B cell (primary cell): ENCODE measurements at regions not wholly inside any gene's neighbourhood (a gene's known extent, or its start where the extent isn't known, plus 50 kb on each side); places are given as distances from the start of the nearest gene placed in this dataset.

Source experiments
- ATAC-seq: fragments of 200-7000 bp; cut with Tn5 transposase; one replicate; pipeline ENCODE4 v1.10.0; 2021; ENCODE audit warnings: low read depth, mild to moderate bottlenecking, moderate number of reproducible peaks, moderate library complexity
- CTCF ChIA-PET: fragments of 350-600 bp; sonication (Branson Sonifier 250); formaldehyde crosslinking; loops from one replicate; lab custom pipeline; 2021; ENCODE audit warnings: antibody characterized with exemption, inconsistent platforms; lab: Charles Lee
- POLR2A ChIA-PET: fragments of 350-600 bp; sonication (Branson Sonifier 250); formaldehyde crosslinking; loops from one replicate; lab custom pipeline; 2021; ENCODE audit warnings: antibody characterized with exemption; lab: Charles Lee
- DNase-seq: peaks from one replicate; pipeline ENCODE4 v3.0.0; 2013
- H2AFZ ChIP-seq: 2 replicates; pipeline ENCODE4 v1.6.1; 2012; ENCODE audit warnings: mild to moderate bottlenecking, low read depth, low read length; ENCODE audit not compliant: insufficient read depth, poor library complexity, severe bottlenecking
- H3K27ac ChIP-seq, 2 donors: 1 replicate in 1 of 2; 2 replicates in 1 of 2; pipeline ENCODE4 v1.5.1; 2012 to 2013; ENCODE audit warnings: low read length in 2 of 2, mild to moderate bottlenecking in 2 of 2, moderate library complexity in 1 of 2
- H3K27me3 ChIP-seq, 4 experiments: fragments of 200-600 bp in 1 of 4; sonication (generic) in 1 of 4; replicated peaks in 1 of 4; 1 replicate in 2 of 4; 2 replicates in 2 of 4; pipeline versions ENCODE4 v1.6.1 to v1.7.0; 2013 to 2016; ENCODE audit warnings: low read length in 3 of 4, mild to moderate bottlenecking in 2 of 4, mixed read lengths in 1 of 4, moderate library complexity in 1 of 4; ENCODE audit not compliant: insufficient read depth in 4 of 4, control insufficient read depth in 3 of 4; ENCODE audit errors: control extremely low read depth in 1 of 4
- H3K36me3 ChIP-seq, 2 experiments: replicated peaks in 1 of 2; 1 replicate in 1 of 2; 2 replicates in 1 of 2; pipeline versions ENCODE4 v1.6.1 to v1.7.1; 2013; ENCODE audit warnings: low read length in 1 of 2; ENCODE audit not compliant: insufficient read depth in 2 of 2, control insufficient read depth in 1 of 2; ENCODE audit errors: control extremely low read depth in 1 of 2, extremely low read depth in 1 of 2
- H3K4me1 ChIP-seq, 2 donors: fragments of 200-600 bp in 1 of 2; sonication (generic) in 1 of 2; 1 replicate in 1 of 2; 2 replicates in 1 of 2; pipeline versions ENCODE4 v1.5.1 to v1.6.1; 2013 to 2017; ENCODE audit warnings: low read length in 2 of 2; ENCODE audit not compliant: control insufficient read depth in 2 of 2, insufficient read depth in 2 of 2
- H3K4me2 ChIP-seq: replicated peaks from 2 replicates; pipeline ENCODE3; 2012; ENCODE audit warnings: mild to moderate bottlenecking, low read depth, low read length; ENCODE audit not compliant: poor library complexity, severe bottlenecking
- H3K4me3 ChIP-seq, 5 experiments: fragments of 200-600 bp in 1 of 5; sonication (generic) in 1 of 5; 1 replicate in 3 of 5; 2 replicates in 2 of 5; pipeline versions ENCODE4 v1.5.1 to v1.7.0; 2011 to 2016; ENCODE audit warnings: low read length in 4 of 5, mild to moderate bottlenecking in 4 of 5, low read depth in 2 of 5, control low read depth in 1 of 5, moderate library complexity in 1 of 5; ENCODE audit not compliant: insufficient read depth in 1 of 5; ENCODE audit errors: control extremely low read depth in 1 of 5, extremely low read depth in 1 of 5
- H3K79me2 ChIP-seq: fragments of 200-600 bp; sonication (generic); one replicate; pipeline ENCODE4 v1.6.0; 2016; ENCODE audit warnings: low read length; ENCODE audit not compliant: control insufficient read depth, insufficient read depth
- H3K9ac ChIP-seq: fragments of 200-600 bp; sonication (generic); 2 replicates; pipeline ENCODE4 v1.6.1; 2017; ENCODE audit warnings: mild to moderate bottlenecking, low read length, moderate library complexity
- H3K9me3 ChIP-seq, 3 donors: one replicate each; pipeline versions ENCODE4 v1.6.1 to v1.7.1; 2013; ENCODE audit warnings: low read length in 2 of 3; ENCODE audit not compliant: control insufficient read depth in 2 of 3, insufficient read depth in 1 of 3; ENCODE audit errors: control extremely low read depth in 1 of 3
- H4K20me1 ChIP-seq: 2 replicates; pipeline ENCODE4 v1.6.0; 2012; ENCODE audit warnings: mild to moderate bottlenecking, low read length; ENCODE audit not compliant: insufficient read depth, control insufficient read depth, poor library complexity, severe bottlenecking
- H3K27ac Mint-ChIP-seq: one replicate; pipeline ENCODE4 v1.8.0; 2021; ENCODE audit warnings: mixed read lengths
- H3K27me3 Mint-ChIP-seq: one replicate; pipeline ENCODE4 v1.8.0; 2021; ENCODE audit warnings: mixed read lengths
- H3K4me1 Mint-ChIP-seq: one replicate; pipeline ENCODE4 v1.8.0; 2021; ENCODE audit warnings: mixed read lengths
- H3K4me3 Mint-ChIP-seq: one replicate; pipeline ENCODE4 v1.8.0; 2021; ENCODE audit warnings: mixed read lengths
- H3K9me3 Mint-ChIP-seq: one replicate; pipeline ENCODE4 v1.8.0; 2022; ENCODE audit warnings: mixed read lengths; ENCODE audit not compliant: insufficient read depth
- CTCF ChIP-seq: fragments of 200-600 bp; IDR thresholded peaks from one replicate; pipeline ENCODE4 v1.8.0; 2022; ENCODE audit warnings: antibody characterized with exemption, mild to moderate bottlenecking
- EZH2 ChIP-seq: IDR thresholded peaks from 2 replicates; pipeline ENCODE4 v1.6.1; 2012; ENCODE audit warnings: borderline replicate concordance, low read depth, mild to moderate bottlenecking, moderate library complexity, low read length; ENCODE audit not compliant: insufficient read depth, poor library complexity, severe bottlenecking
- WGBS: methylation state at CpG from one replicate; pipeline ENCODE4 v1.1.5; 2013; ENCODE audit warnings: missing lambda C conversion rate; ENCODE audit not compliant: insufficient coverage; 5-methylcytosine and 5-hydroxymethylcytosine counted together
- intact Hi-C: fragments of 100-400 bp; cut with micrococcal nuclease; formaldehyde crosslinking; loops from one replicate; pipeline ENCODE4 v1.10.0; 2022

- no peaks in the 10 kb centered on the region for H3K27me3 ChIP-seq
- H3K79me2 ChIP-seq: no peaks in the 10 kb centered on the region
- no peaks in the 10 kb centered on the region for H3K4me1 ChIP-seq
- intact Hi-C loops: no loop called here
- no peak overlapping the region for H2AFZ ChIP-seq
- no peak overlapping the region for H3K9ac ChIP-seq
- Mint-ChIP-seq H3K27ac (no peak overlapping the region), H3K4me3 (no peak overlapping the region), H3K4me1 (peaks cover 2% of the 10 kb centered on the region), H3K27me3 (peaks cover 5% of the 10 kb centered on the region), H3K9me3 (peaks cover 3% of the 10 kb centered on the region)
- H3K9me3 ChIP-seq: no peaks in the 10 kb centered on the region
- ChIA-PET POLR2A (no interaction called here), CTCF (no interaction called here)
- DNase-seq: peak; percentile 5
- TF ChIP-seq EZH2 (no peak), CTCF (no peak)
- H3K36me3 ChIP-seq: no peaks in the 10 kb centered on the region
- H3K27ac ChIP-seq: no peak overlapping the region
- H3K4me2 ChIP-seq: no peak overlapping the region
- H4K20me1 ChIP-seq: no peaks in the 10 kb centered on the region
- no peak for ATAC-seq
- no CpG with 5 or more reads among the region's 1 CpG for WGBS
- H3K4me3 ChIP-seq: no peak overlapping the region
Measured at GRCh38 chr5:116671211-116671736, 96.7 kb upstream of the SEMA6A start.

- no peak overlapping the region for H2AFZ ChIP-seq
- POLR2A ChIA-PET: no interaction called here
- H3K9ac ChIP-seq: no peak overlapping the region
- ATAC-seq (no peak), DNase-seq (no peak)
- CTCF ChIA-PET: no interaction called here
- Mint-ChIP-seq H3K27me3 (peaks cover 5% of the 10 kb centered on the region), H3K9me3 (peaks cover 3% of the 10 kb centered on the region), H3K4me1 (peaks cover 2% of the 10 kb centered on the region), H3K4me3 (no peak overlapping the region), H3K27ac (no peak overlapping the region)
- H3K4me1 ChIP-seq: no peaks in the 10 kb centered on the region
- TF ChIP-seq EZH2 (no peak), CTCF (no peak)
- H3K79me2 ChIP-seq: no peaks in the 10 kb centered on the region
- H3K4me2 ChIP-seq: no peak overlapping the region
- no peaks in the 10 kb centered on the region for H3K36me3 ChIP-seq
- WGBS: 100% methylated on average over 1 of the region's 4 CpGs
- H3K4me3 ChIP-seq: no peak overlapping the region
- no peaks in the 10 kb centered on the region for H3K9me3 ChIP-seq
- H3K27me3 ChIP-seq: no peaks in the 10 kb centered on the region
- H3K27ac ChIP-seq: no peak overlapping the region
- intact Hi-C loops: no loop called here
- H4K20me1 ChIP-seq: no peaks in the 10 kb centered on the region
Measured at GRCh38 chr5:116669261-116670031, 94.8 kb upstream of the SEMA6A start.
